ENCODE measurements at regions not wholly inside any gene's neighbourhood (a gene's known extent, or its start where the extent isn't known, plus 50 kb on each side); places are given as distances from the start of the nearest gene placed in this dataset.

GRCh38 chr1:110260194-110260593, 50.1 kb downstream of the KCNC4 start:
- TF ChIP-seq RARB (CRISPR knock-in tag; IDR thresholded peaks at IDR 0.05) (no peak), JUN (IDR thresholded peaks at IDR 0.05) (no peak), ZNF302 (CRISPR knock-in tag; IDR thresholded peaks at IDR 0.05) (no peak), CTCF (IDR thresholded peaks at IDR 0.05) (no peak), POLR2A (IDR thresholded peaks at IDR 0.05; ENCODE audit: low read length) (no peak), MAFK (IDR thresholded peaks at IDR 0.05; ENCODE audit: partially characterized antibody) (no peak)

All from A549 (cell line).